K562 (cell line): ENCODE measurements at regions not wholly inside any gene's neighbourhood (a gene's known extent, or its start where the extent isn't known, plus 50 kb on each side); places are given as distances from the start of the nearest gene placed in this dataset.

Experiments
- DACH1 ChIP-seq: fragments of 450-650 bp; IDR thresholded peaks from 2 replicates; pipeline ENCODE4 v1.6.1; 2018; ENCODE audit not compliant: partially characterized antibody
- MAX ChIP-seq: sonication (generic); formaldehyde crosslinking; IDR thresholded peaks from 2 replicates; pipeline ENCODE4 v1.9.0; 2022; ENCODE audit warnings: mild to moderate bottlenecking, missing genetic modification reagents
- PHTF2 ChIP-seq: fragments of 250-450 bp; sonication (Bioruptor Pico); IDR thresholded peaks from 2 replicates; pipeline ENCODE4 v1.5.0; 2021; ENCODE audit warnings: mild to moderate bottlenecking
- POLR2AphosphoS5 ChIP-seq: IDR thresholded peaks from 2 replicates; pipeline ENCODE4 v1.6.1; 2011; ENCODE audit warnings: mild to moderate bottlenecking, low read depth, low read length, moderate library complexity; ENCODE audit not compliant: control insufficient read depth, insufficient read depth
- SLC30A9 ChIP-seq: fragments of 250-450 bp; sonication (Bioruptor Pico); IDR thresholded peaks from 2 replicates; pipeline ENCODE4 v1.8.0; 2022; ENCODE audit warnings: mild to moderate bottlenecking, moderate library complexity
- ZNF3 ChIP-seq: fragments of 250-450 bp; sonication (Bioruptor Pico); IDR thresholded peaks from 2 replicates; pipeline ENCODE4 v1.5.0; 2021; ENCODE audit warnings: mild to moderate bottlenecking, moderate library complexity
- TF ChIP-seq, protein P1 (sequence below): fragments of 450-650 bp; IDR thresholded peaks from 2 replicates; pipeline ENCODE4 v1.6.1; 2016; ENCODE audit warnings: mild to moderate bottlenecking, moderate library complexity
- TF ChIP-seq, protein P2 (sequence below), 3 experiments: IDR thresholded peaks in 2 of 3; conservative IDR thresholded peaks in 1 of 3; 2 replicates each; pipeline ENCODE4 v1.5.1; 2011 to 2012; ENCODE audit warnings: low read length in 3 of 3, mild to moderate bottlenecking in 3 of 3, control low read depth in 2 of 3, improper control_type of control experiment in 1 of 3, inconsistent platforms in 1 of 3, low read depth in 1 of 3, mixed read lengths in 1 of 3, moderate library complexity in 1 of 3; ENCODE audit not compliant: insufficient read depth in 2 of 3

DNA sequence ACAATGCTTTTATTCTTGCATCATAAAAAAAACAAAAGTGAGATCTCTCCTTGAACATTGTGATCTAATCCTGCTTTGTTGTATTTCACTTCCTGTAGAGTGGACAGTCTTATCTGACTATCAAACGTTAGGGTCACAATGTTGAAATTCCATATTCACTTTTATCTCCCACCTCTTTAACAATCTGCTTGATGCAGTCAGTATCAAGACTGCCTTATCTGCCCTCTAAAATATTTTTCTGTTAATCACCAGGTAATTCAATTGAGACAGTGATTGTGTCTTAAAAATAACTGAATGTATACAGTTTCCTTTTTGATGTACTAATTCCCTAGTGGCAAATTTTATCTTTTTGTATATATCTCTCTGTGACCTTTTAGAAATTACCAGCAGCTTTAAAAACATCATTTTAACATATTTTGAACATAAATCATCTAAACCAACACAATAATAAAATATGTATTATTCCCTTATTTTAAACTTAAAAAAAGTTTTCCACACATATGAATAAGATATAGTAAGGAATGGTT is 143.1 kb upstream of the MPPED2 start:
- no peak for TF ChIP-seq POLR2AphosphoS5
- TF ChIP-seq, protein P1, sequence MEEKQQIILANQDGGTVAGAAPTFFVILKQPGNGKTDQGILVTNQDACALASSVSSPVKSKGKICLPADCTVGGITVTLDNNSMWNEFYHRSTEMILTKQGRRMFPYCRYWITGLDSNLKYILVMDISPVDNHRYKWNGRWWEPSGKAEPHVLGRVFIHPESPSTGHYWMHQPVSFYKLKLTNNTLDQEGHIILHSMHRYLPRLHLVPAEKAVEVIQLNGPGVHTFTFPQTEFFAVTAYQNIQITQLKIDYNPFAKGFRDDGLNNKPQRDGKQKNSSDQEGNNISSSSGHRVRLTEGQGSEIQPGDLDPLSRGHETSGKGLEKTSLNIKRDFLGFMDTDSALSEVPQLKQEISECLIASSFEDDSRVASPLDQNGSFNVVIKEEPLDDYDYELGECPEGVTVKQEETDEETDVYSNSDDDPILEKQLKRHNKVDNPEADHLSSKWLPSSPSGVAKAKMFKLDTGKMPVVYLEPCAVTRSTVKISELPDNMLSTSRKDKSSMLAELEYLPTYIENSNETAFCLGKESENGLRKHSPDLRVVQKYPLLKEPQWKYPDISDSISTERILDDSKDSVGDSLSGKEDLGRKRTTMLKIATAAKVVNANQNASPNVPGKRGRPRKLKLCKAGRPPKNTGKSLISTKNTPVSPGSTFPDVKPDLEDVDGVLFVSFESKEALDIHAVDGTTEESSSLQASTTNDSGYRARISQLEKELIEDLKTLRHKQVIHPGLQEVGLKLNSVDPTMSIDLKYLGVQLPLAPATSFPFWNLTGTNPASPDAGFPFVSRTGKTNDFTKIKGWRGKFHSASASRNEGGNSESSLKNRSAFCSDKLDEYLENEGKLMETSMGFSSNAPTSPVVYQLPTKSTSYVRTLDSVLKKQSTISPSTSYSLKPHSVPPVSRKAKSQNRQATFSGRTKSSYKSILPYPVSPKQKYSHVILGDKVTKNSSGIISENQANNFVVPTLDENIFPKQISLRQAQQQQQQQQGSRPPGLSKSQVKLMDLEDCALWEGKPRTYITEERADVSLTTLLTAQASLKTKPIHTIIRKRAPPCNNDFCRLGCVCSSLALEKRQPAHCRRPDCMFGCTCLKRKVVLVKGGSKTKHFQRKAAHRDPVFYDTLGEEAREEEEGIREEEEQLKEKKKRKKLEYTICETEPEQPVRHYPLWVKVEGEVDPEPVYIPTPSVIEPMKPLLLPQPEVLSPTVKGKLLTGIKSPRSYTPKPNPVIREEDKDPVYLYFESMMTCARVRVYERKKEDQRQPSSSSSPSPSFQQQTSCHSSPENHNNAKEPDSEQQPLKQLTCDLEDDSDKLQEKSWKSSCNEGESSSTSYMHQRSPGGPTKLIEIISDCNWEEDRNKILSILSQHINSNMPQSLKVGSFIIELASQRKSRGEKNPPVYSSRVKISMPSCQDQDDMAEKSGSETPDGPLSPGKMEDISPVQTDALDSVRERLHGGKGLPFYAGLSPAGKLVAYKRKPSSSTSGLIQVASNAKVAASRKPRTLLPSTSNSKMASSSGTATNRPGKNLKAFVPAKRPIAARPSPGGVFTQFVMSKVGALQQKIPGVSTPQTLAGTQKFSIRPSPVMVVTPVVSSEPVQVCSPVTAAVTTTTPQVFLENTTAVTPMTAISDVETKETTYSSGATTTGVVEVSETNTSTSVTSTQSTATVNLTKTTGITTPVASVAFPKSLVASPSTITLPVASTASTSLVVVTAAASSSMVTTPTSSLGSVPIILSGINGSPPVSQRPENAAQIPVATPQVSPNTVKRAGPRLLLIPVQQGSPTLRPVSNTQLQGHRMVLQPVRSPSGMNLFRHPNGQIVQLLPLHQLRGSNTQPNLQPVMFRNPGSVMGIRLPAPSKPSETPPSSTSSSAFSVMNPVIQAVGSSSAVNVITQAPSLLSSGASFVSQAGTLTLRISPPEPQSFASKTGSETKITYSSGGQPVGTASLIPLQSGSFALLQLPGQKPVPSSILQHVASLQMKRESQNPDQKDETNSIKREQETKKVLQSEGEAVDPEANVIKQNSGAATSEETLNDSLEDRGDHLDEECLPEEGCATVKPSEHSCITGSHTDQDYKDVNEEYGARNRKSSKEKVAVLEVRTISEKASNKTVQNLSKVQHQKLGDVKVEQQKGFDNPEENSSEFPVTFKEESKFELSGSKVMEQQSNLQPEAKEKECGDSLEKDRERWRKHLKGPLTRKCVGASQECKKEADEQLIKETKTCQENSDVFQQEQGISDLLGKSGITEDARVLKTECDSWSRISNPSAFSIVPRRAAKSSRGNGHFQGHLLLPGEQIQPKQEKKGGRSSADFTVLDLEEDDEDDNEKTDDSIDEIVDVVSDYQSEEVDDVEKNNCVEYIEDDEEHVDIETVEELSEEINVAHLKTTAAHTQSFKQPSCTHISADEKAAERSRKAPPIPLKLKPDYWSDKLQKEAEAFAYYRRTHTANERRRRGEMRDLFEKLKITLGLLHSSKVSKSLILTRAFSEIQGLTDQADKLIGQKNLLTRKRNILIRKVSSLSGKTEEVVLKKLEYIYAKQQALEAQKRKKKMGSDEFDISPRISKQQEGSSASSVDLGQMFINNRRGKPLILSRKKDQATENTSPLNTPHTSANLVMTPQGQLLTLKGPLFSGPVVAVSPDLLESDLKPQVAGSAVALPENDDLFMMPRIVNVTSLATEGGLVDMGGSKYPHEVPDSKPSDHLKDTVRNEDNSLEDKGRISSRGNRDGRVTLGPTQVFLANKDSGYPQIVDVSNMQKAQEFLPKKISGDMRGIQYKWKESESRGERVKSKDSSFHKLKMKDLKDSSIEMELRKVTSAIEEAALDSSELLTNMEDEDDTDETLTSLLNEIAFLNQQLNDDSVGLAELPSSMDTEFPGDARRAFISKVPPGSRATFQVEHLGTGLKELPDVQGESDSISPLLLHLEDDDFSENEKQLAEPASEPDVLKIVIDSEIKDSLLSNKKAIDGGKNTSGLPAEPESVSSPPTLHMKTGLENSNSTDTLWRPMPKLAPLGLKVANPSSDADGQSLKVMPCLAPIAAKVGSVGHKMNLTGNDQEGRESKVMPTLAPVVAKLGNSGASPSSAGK, result no peak
- TF ChIP-seq, protein P2, sequence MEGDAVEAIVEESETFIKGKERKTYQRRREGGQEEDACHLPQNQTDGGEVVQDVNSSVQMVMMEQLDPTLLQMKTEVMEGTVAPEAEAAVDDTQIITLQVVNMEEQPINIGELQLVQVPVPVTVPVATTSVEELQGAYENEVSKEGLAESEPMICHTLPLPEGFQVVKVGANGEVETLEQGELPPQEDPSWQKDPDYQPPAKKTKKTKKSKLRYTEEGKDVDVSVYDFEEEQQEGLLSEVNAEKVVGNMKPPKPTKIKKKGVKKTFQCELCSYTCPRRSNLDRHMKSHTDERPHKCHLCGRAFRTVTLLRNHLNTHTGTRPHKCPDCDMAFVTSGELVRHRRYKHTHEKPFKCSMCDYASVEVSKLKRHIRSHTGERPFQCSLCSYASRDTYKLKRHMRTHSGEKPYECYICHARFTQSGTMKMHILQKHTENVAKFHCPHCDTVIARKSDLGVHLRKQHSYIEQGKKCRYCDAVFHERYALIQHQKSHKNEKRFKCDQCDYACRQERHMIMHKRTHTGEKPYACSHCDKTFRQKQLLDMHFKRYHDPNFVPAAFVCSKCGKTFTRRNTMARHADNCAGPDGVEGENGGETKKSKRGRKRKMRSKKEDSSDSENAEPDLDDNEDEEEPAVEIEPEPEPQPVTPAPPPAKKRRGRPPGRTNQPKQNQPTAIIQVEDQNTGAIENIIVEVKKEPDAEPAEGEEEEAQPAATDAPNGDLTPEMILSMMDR (IDR thresholded peaks at IDR 0.05 in 2 of 3, conservative IDR thresholded peaks at IDR 0.05 in 1 of 3; ENCODE audit: insufficient read depth in 2 of 3, low read depth in 1 of 3, low read length in 3 of 3), result no peak
- no peak for TF ChIP-seq DACH1
- no peak for TF ChIP-seq MAX (CRISPR knock-in tag)
- no peak for TF ChIP-seq ZNF3 (CRISPR knock-in tag)
- TF ChIP-seq PHTF2, result no peak
- TF ChIP-seq SLC30A9 (CRISPR knock-in tag), result no peak
